AG04449 (cell line): ENCODE measurements at regions not wholly inside any gene's neighbourhood (a gene's known extent, or its start where the extent isn't known, plus 50 kb on each side); places are given as distances from the start of the nearest gene placed in this dataset.

Experiments used
- CTCF ChIA-PET: fragments of 350-600 bp; formaldehyde crosslinking; extraction: SDS; loops from one replicate; lab custom pipeline; 2021; ENCODE audit warnings: antibody characterized with exemption; lab: Yijun Ruan, JAX
- POLR2A ChIA-PET: fragments of 400-600, 350-600 bp; formaldehyde crosslinking; extraction: SDS; loops from one replicate; lab custom pipeline; 2020; ENCODE audit warnings: antibody characterized with exemption, inconsistent platforms; lab: Yijun Ruan, JAX
- DNase-seq: peaks from one replicate; pipeline ENCODE4 v3.0.0-alpha.2; 2010; ENCODE audit warnings: low read depth, low spot score
- H3K4me3 ChIP-seq: 2 replicates; pipeline ENCODE4 v1.5.1; 2011; ENCODE audit warnings: low read depth, mild to moderate bottlenecking, control low read depth, low read length
- CTCF ChIP-seq: IDR thresholded peaks from one replicate; pipeline ENCODE4 v1.5.1; 2011; ENCODE audit warnings: mild to moderate bottlenecking, moderate library complexity, low read length, control low read depth, inconsistent platforms; ENCODE audit not compliant: insufficient read depth; ENCODE audit errors: missing control alignments

GRCh38 chr9:38119560-38120236 lies 50.7 kb upstream of the SHB start:
- ChIA-PET POLR2A (no interaction called here), CTCF (interaction anchor here (1.4 kb wide), 1 partner anchor 14 kb away, joined by 3 read pairs; no protein-coding TSS in a partner anchor)
- DNase-seq, result no peak
- no peak for TF ChIP-seq CTCF
- H3K4me3 ChIP-seq, result no peak overlapping the region

GRCh38 chr9:38118862-38119438 lies 49.9 kb upstream of the SHB start:
- POLR2A ChIA-PET, result no interaction called here
- no peak for DNase-seq
- CTCF ChIA-PET, result interaction anchor here (1.4 kb wide), 1 partner anchor 15 kb away, joined by 3 read pairs; no protein-coding TSS in a partner anchor
- TF ChIP-seq CTCF, result no peak
- no peak overlapping the region for H3K4me3 ChIP-seq
